SU-DHL-6 (cell line): ENCODE measurements at regions not wholly inside any gene's neighbourhood (a gene's known extent, or its start where the extent isn't known, plus 50 kb on each side); places are given as distances from the start of the nearest gene placed in this dataset.

Experiments
- CTCF ChIP-seq: fragments of 200-600 bp; sonication (generic); IDR thresholded peaks from one replicate; pipeline ENCODE4 v1.5.1; 2017; ENCODE audit warnings: antibody characterized with exemption, mild to moderate bottlenecking, low read length, moderate library complexity; ENCODE audit not compliant: insufficient read depth, poor library complexity, severe bottlenecking
- EZH2phosphoT487 ChIP-seq: fragments of 200-600 bp; sonication (generic), shearing (Covaris generic); conservative IDR thresholded peaks from 2 replicates; pipeline ENCODE4 v1.6.1; 2018; ENCODE audit warnings: mild to moderate bottlenecking, antibody characterized with exemption, low read length, moderate library complexity, mixed read lengths

GRCh38 chr20:21019814-21020658 lies 86.1 kb downstream of the LINC00237 start:
- no peak for TF ChIP-seq CTCF
- no peak for TF ChIP-seq EZH2phosphoT487
